Breast epithelium (tissue), 3 donors: ENCODE measurements at regions not wholly inside any gene's neighbourhood (a gene's known extent, or its start where the extent isn't known, plus 50 kb on each side); places are given as distances from the start of the nearest gene placed in this dataset.

Source experiments
- CTCF ChIP-seq, 3 donors: fragments of 450-650 bp; IDR thresholded peaks; one replicate each; pipeline ENCODE4 v1.5.1; 2016 to 2017; ENCODE audit warnings: antibody characterized with exemption in 3 of 3, mild to moderate bottlenecking in 3 of 3, moderate library complexity in 3 of 3
- POLR2A ChIP-seq: fragments of 450-650 bp; IDR thresholded peaks from one replicate; pipeline ENCODE4 v1.6.1; 2016; ENCODE audit warnings: antibody characterized with exemption, mild to moderate bottlenecking, moderate library complexity
- POLR2AphosphoS5 ChIP-seq, 3 donors: sonication (generic); formaldehyde crosslinking; IDR thresholded peaks; one replicate each; pipeline ENCODE4 v1.6.1; 2017; ENCODE audit warnings: antibody characterized with exemption in 3 of 3

DNA sequence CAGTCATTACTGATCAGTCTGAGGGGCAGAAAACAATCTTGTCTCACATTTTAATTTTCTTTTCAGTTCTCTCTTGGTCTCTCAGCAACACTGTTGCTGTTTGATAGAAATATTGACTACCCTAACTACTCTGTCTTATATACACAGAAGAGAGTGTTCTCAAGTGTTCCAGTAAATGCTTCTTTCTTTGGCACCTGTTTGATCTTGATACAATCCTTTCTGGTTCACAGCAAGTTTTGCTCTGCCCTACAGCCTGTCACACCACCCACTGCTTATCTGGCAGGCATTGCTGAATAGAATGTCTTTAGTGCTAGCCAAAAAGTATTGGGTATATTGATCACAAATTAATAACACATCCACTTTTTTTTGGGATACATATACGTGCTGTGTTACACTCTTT, 75.7 kb upstream of the WLS start:
- no peak for TF ChIP-seq CTCF (IDR thresholded peaks at IDR 0.05)
- TF ChIP-seq POLR2A, result no peak
- TF ChIP-seq POLR2AphosphoS5 (IDR thresholded peaks at IDR 0.05), result no peak
